Endothelial cell of umbilical vein (primary cell): ENCODE measurements at regions not wholly inside any gene's neighbourhood (a gene's known extent, or its start where the extent isn't known, plus 50 kb on each side); places are given as distances from the start of the nearest gene placed in this dataset.

ENCODE experiments used
- BruUV-seq: library from RNA; stranded (reverse); fragments of 400-500 nt; replicated peaks from 2 replicates; lab custom pipeline; 2021; lab: Mats Ljungman, UMichigan
- CTCF ChIA-PET: fragments of 300-600, 350-600 bp; sonication (Branson Sonifier 250); formaldehyde crosslinking; loops from one replicate; lab custom pipeline; 2021; ENCODE audit warnings: antibody characterized with exemption, inconsistent platforms; lab: Charles Lee
- POLR2A ChIA-PET: fragments of 300-600, 350-600 bp; sonication (Branson Sonifier 250); formaldehyde crosslinking; loops from one replicate; lab custom pipeline; 2021; ENCODE audit warnings: antibody characterized with exemption, inconsistent platforms; lab: Charles Lee
- DNase-seq: peaks from one replicate; pipeline ENCODE4 v3.0.0-alpha.2; 2011; ENCODE audit warnings: low read depth, low spot score
- FAIRE-seq: peaks from 2 replicates; lab custom pipeline; 2011; peaks lifted over from hg19 to GRCh38; lab: Jason Lieb, UNC
- H2AFZ ChIP-seq: 2 replicates; pipeline ENCODE4 v1.6.0; 2012; ENCODE audit warnings: low read depth, low read length, control low read depth, inconsistent platforms
- H3K27ac ChIP-seq: 2 replicates; pipeline ENCODE4 v1.5.1; 2011; ENCODE audit warnings: low read depth, mild to moderate bottlenecking, control low read depth, low read length, moderate library complexity; ENCODE audit not compliant: insufficient read depth
- H3K27me3 ChIP-seq, 2 experiments: 2 replicates each; pipeline versions ENCODE4 v1.6.0 to v1.6.1; 2011; ENCODE audit warnings: low read length in 2 of 2, mixed read lengths in 1 of 2; ENCODE audit not compliant: control insufficient read depth in 2 of 2, insufficient read depth in 2 of 2
- H3K36me3 ChIP-seq, 2 experiments: 2 replicates in 1 of 2; 3 replicates in 1 of 2; pipeline ENCODE4 v1.5.1; 2011; ENCODE audit warnings: low read length in 2 of 2, mild to moderate bottlenecking in 1 of 2, moderate library complexity in 1 of 2; ENCODE audit not compliant: control insufficient read depth in 2 of 2, insufficient read depth in 2 of 2; ENCODE audit errors: extremely low read depth in 1 of 2
- H3K4me1 ChIP-seq: 3 replicates; pipeline ENCODE4 v1.5.1; 2011; ENCODE audit warnings: mild to moderate bottlenecking, low read length; ENCODE audit not compliant: control insufficient read depth, insufficient read depth; ENCODE audit errors: extremely low read depth
- H3K4me2 ChIP-seq: 2 replicates; pipeline ENCODE4 v1.6.1; 2011; ENCODE audit warnings: low read length, control low read depth, mixed read lengths; ENCODE audit not compliant: insufficient read depth
- H3K4me3 ChIP-seq, 3 experiments: fragments of 200-600 bp in 1 of 3; sonication (generic), shearing (Covaris generic) in 1 of 3; replicated peaks in 1 of 3; 2 replicates each; pipeline ENCODE4 v1.5.1; 2011 to 2016; ENCODE audit warnings: control low read depth in 3 of 3, low read length in 3 of 3, mild to moderate bottlenecking in 2 of 3, inconsistent platforms in 1 of 3, low read depth in 1 of 3, moderate library complexity in 1 of 3; ENCODE audit not compliant: insufficient read depth in 1 of 3
- H3K79me2 ChIP-seq: 2 replicates; pipeline ENCODE4 v1.6.0; 2012; ENCODE audit warnings: low read length, inconsistent platforms; ENCODE audit not compliant: control insufficient read depth, insufficient read depth
- H3K9ac ChIP-seq: replicated peaks from 2 replicates; pipeline ENCODE3; 2011; ENCODE audit warnings: low read length, control low read depth; ENCODE audit not compliant: insufficient read depth; ENCODE audit errors: extremely low read depth
- H3K9me1 ChIP-seq: replicated peaks from 3 replicates; pipeline ENCODE4 v1.6.0; 2011; ENCODE audit warnings: mild to moderate bottlenecking, low read length; ENCODE audit not compliant: control insufficient read depth, insufficient read depth; ENCODE audit errors: extremely low read depth
- H3K9me3 ChIP-seq: replicated peaks from 2 replicates; pipeline ENCODE4 v1.5.1; 2012; ENCODE audit warnings: low read length, inconsistent platforms; ENCODE audit not compliant: control insufficient read depth, insufficient read depth
- H4K20me1 ChIP-seq: replicated peaks from 2 replicates; pipeline ENCODE3; 2011; ENCODE audit warnings: mild to moderate bottlenecking, low read length; ENCODE audit not compliant: control insufficient read depth, insufficient read depth; ENCODE audit errors: extremely low read depth
- CTCF ChIP-seq, 2 donors: IDR thresholded peaks; 1 replicate in 1 of 2; 2 replicates in 1 of 2; pipeline ENCODE4 v1.5.1; 2011; ENCODE audit warnings: low read length in 2 of 2, mild to moderate bottlenecking in 2 of 2, moderate library complexity in 2 of 2, control low read depth in 1 of 2, inconsistent platforms in 1 of 2, low read depth in 1 of 2; ENCODE audit not compliant: insufficient read depth in 1 of 2; ENCODE audit errors: extremely low read depth in 1 of 2
- EZH2 ChIP-seq: IDR thresholded peaks from 2 replicates; pipeline ENCODE4 v1.6.1; 2012; ENCODE audit warnings: borderline replicate concordance, low read depth, mild to moderate bottlenecking, moderate library complexity, low read length, inconsistent platforms; ENCODE audit not compliant: severe bottlenecking
- FOS ChIP-seq: IDR thresholded peaks from 2 replicates; pipeline ENCODE4 v1.6.1; 2011; ENCODE audit warnings: mild to moderate bottlenecking, low read length, moderate library complexity, borderline replicate concordance; ENCODE audit not compliant: insufficient read depth
- GATA2 ChIP-seq: IDR thresholded peaks from 2 replicates; pipeline ENCODE4 v1.7.0; 2011; ENCODE audit warnings: low read depth, mild to moderate bottlenecking, moderate library complexity, mixed read lengths, low read length; ENCODE audit not compliant: insufficient read length, insufficient read depth
- JUN ChIP-seq: IDR thresholded peaks from 2 replicates; pipeline ENCODE4 v1.6.1; 2011; ENCODE audit warnings: borderline replicate concordance, low read depth; ENCODE audit not compliant: insufficient read length, insufficient read depth
- MYC ChIP-seq: IDR thresholded peaks from one replicate; pipeline ENCODE4 v1.6.1; 2011; ENCODE audit warnings: mild to moderate bottlenecking, low read depth, low read length
- POLR2A ChIP-seq: IDR thresholded peaks from 2 replicates; pipeline ENCODE4 v1.6.1; 2012; ENCODE audit warnings: low read depth, mild to moderate bottlenecking, control low read depth, low read length
- POLR2AphosphoS5 ChIP-seq: IDR thresholded peaks from 2 replicates; pipeline ENCODE4 v1.6.1; 2012; ENCODE audit warnings: low read depth, mild to moderate bottlenecking, control low read depth, low read length, moderate library complexity; ENCODE audit not compliant: insufficient read depth
- dilution Hi-C: fragments of 300-500 bp; cut with MboI; formaldehyde crosslinking; loops from one replicate; pipeline ENCODE4 v1.15.0; 2019; ENCODE audit warnings: low sequenced_read_pairs; ENCODE audit not compliant: extremely low pct_ligation_motif_present
- intact Hi-C: fragments of 100-400 bp; cut with micrococcal nuclease; formaldehyde crosslinking; loops from one replicate; pipeline ENCODE4 v1.10.0; 2022
- TF ChIP-seq, protein P1 (sequence below): IDR thresholded peaks from 2 replicates; pipeline ENCODE4 v1.6.1; 2011; ENCODE audit not compliant: insufficient read depth, insufficient read length

GRCh38 chr2:122583159-122583917 lies 827.9 kb downstream of the TSN start:
- Histone ChIP-seq H3K4me2 (no peak overlapping the region), H3K36me3 (no peaks in the 10 kb centered on the region), H3K4me1 (no peaks in the 10 kb centered on the region), H4K20me1 (no peaks in the 10 kb centered on the region), H3K27ac (no peak overlapping the region), H3K9me3 (peaks cover 1% of the 10 kb centered on the region), H3K9me1 (no peaks in the 10 kb centered on the region), H3K79me2 (no peaks in the 10 kb centered on the region), H3K9ac (no peak overlapping the region), H3K27me3 (no peaks in the 10 kb centered on the region), H3K4me3 (no peak overlapping the region), H2AFZ (no peak overlapping the region)
- no TSS peak for BruUV-seq
- DNase-seq (no peak), FAIRE-seq (no peak)
- ChIA-PET CTCF (no interaction called here), POLR2A (no interaction called here)
- TF ChIP-seq POLR2AphosphoS5: no peak
- TF ChIP-seq MYC: no peak
- TF ChIP-seq POLR2A: no peak
- TF ChIP-seq, protein P1, sequence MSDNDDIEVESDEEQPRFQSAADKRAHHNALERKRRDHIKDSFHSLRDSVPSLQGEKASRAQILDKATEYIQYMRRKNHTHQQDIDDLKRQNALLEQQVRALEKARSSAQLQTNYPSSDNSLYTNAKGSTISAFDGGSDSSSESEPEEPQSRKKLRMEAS: no peak
- no peak for TF ChIP-seq FOS
- no peak for TF ChIP-seq GATA2
- TF ChIP-seq CTCF (IDR thresholded peaks at IDR 0.05; ENCODE audit: extremely low read depth in 1 of 2, insufficient read depth in 1 of 2, low read depth in 1 of 2, low read length in 2 of 2): no peak
- no peak for TF ChIP-seq JUN
- TF ChIP-seq EZH2: no peak
- intact Hi-C loops (no loop called here), dilution Hi-C loops (no loop called here)
